ENCODE measurements at regions not wholly inside any gene's neighbourhood (a gene's known extent, or its start where the extent isn't known, plus 50 kb on each side); places are given as distances from the start of the nearest gene placed in this dataset.

- Histone ChIP-seq H3K9me3 (no peaks in the 10 kb centered on the region), H3K4me3 (ENCODE audit: low read depth in 1 of 2, low read length in 1 of 2) (no peak overlapping the region), H3K4me1 (ENCODE audit: control insufficient read depth in 1 of 2, insufficient read depth in 1 of 2, low read depth in 1 of 2, low read length in 1 of 2) (no peaks in the 10 kb centered on the region), H3K27me3 (no peaks in the 10 kb centered on the region), H3K27ac (no peak overlapping the region), H3K36me3 (no peaks in the 10 kb centered on the region)
- TF ChIP-seq CTCF (IDR thresholded peaks at IDR 0.05) = no peak
These were observed 92.4 kb upstream of the CHST9 start for GRCh38 chr18:27277554-27277953.

- Histone ChIP-seq H3K27me3 (no peaks in the 10 kb centered on the region), H3K4me3 (ENCODE audit: low read depth in 1 of 2, low read length in 1 of 2) (no peak overlapping the region), H3K4me1 (ENCODE audit: control insufficient read depth in 1 of 2, insufficient read depth in 1 of 2, low read depth in 1 of 2, low read length in 1 of 2) (no peaks in the 10 kb centered on the region), H3K27ac (no peak overlapping the region), H3K36me3 (no peaks in the 10 kb centered on the region), H3K9me3 (no peaks in the 10 kb centered on the region)
- TF ChIP-seq CTCF (IDR thresholded peaks at IDR 0.05) = no peak
These were observed 91.8 kb upstream of the CHST9 start for GRCh38 chr18:27276886-27277285.

GRCh38 chr18:27276479-27276878, 91.4 kb upstream of the CHST9 start:
- no peak for TF ChIP-seq CTCF (IDR thresholded peaks at IDR 0.05)

GRCh38 chr18:27274901-27275300, 89.8 kb upstream of the CHST9 start:
- H3K27ac ChIP-seq = no peak overlapping the region
- no peaks in the 10 kb centered on the region for H3K9me3 ChIP-seq
- no peaks in the 10 kb centered on the region for H3K4me1 ChIP-seq (ENCODE audit: control insufficient read depth in 1 of 2, insufficient read depth in 1 of 2, low read depth in 1 of 2, low read length in 1 of 2)
- H3K4me3 ChIP-seq (ENCODE audit: low read depth in 1 of 2, low read length in 1 of 2) = no peak overlapping the region
- TF ChIP-seq CTCF (IDR thresholded peaks at IDR 0.05) = no peak
- no peaks in the 10 kb centered on the region for H3K36me3 ChIP-seq
- H3K27me3 ChIP-seq = no peaks in the 10 kb centered on the region

More at GRCh38 chr18:27276479-27276878, 91.4 kb upstream of the CHST9 start:
- Histone ChIP-seq H3K36me3 (no peaks in the 10 kb centered on the region), H3K9me3 (no peaks in the 10 kb centered on the region), H3K4me1 (ENCODE audit: control insufficient read depth in 1 of 2, insufficient read depth in 1 of 2, low read depth in 1 of 2, low read length in 1 of 2) (no peaks in the 10 kb centered on the region), H3K27ac (no peak overlapping the region), H3K27me3 (no peaks in the 10 kb centered on the region), H3K4me3 (ENCODE audit: low read depth in 1 of 2, low read length in 1 of 2) (no peak overlapping the region)

- no peaks in the 10 kb centered on the region for H3K4me1 ChIP-seq (ENCODE audit: control insufficient read depth in 1 of 2, insufficient read depth in 1 of 2, low read depth in 1 of 2, low read length in 1 of 2)
- no peak overlapping the region for H3K4me3 ChIP-seq (ENCODE audit: low read depth in 1 of 2, low read length in 1 of 2)
- H3K27me3 ChIP-seq = no peaks in the 10 kb centered on the region
- no peak for TF ChIP-seq CTCF (IDR thresholded peaks at IDR 0.05)
- H3K9me3 ChIP-seq = no peaks in the 10 kb centered on the region
- no peak overlapping the region for H3K27ac ChIP-seq
- H3K36me3 ChIP-seq = no peaks in the 10 kb centered on the region
These were observed 85.4 kb upstream of the CHST9 start for GRCh38 chr18:27270508-27270907.

GRCh38 chr18:27263369-27263768, 78.3 kb upstream of the CHST9 start:
- H3K27ac ChIP-seq = no peak overlapping the region
- H3K36me3 ChIP-seq = no peaks in the 10 kb centered on the region
- no peak overlapping the region for H3K4me3 ChIP-seq (ENCODE audit: low read depth in 1 of 2, low read length in 1 of 2)
- H3K27me3 ChIP-seq = no peaks in the 10 kb centered on the region
- no peak for TF ChIP-seq CTCF (IDR thresholded peaks at IDR 0.05)
- no peaks in the 10 kb centered on the region for H3K4me1 ChIP-seq (ENCODE audit: control insufficient read depth in 1 of 2, insufficient read depth in 1 of 2, low read depth in 1 of 2, low read length in 1 of 2)
- H3K9me3 ChIP-seq = no peaks in the 10 kb centered on the region
